Kidney (tissue), 13 donors: ENCODE measurements at regions not wholly inside any gene's neighbourhood (a gene's known extent, or its start where the extent isn't known, plus 50 kb on each side); places are given as distances from the start of the nearest gene placed in this dataset.

ENCODE experiments used
- DNase-seq, 5 donors: peaks; one replicate each; pipeline ENCODE4 v3.0.0-alpha.2; 2013 to 2020
- FAIRE-seq: peaks from 2 replicates; lab custom pipeline; 2012; peaks lifted over from hg19 to GRCh38; lab: Jason Lieb, UNC
- H3K27ac ChIP-seq, 2 donors: one replicate each; pipeline ENCODE4 v1.7.0; 2013; ENCODE audit warnings: low read depth in 2 of 2, low read length in 2 of 2, inconsistent platforms in 1 of 2
- H3K27me3 ChIP-seq: one replicate; pipeline ENCODE4 v1.7.1; 2013; ENCODE audit warnings: low read length, inconsistent platforms; ENCODE audit not compliant: control insufficient read depth, insufficient read depth
- H3K36me3 ChIP-seq, 3 donors: one replicate each; pipeline versions ENCODE4 v1.7.0 to v1.7.1; 2013; ENCODE audit warnings: low read length in 3 of 3, control low read depth in 1 of 3, inconsistent platforms in 1 of 3; ENCODE audit not compliant: insufficient read depth in 3 of 3, control insufficient read depth in 2 of 3
- H3K4me1 ChIP-seq, 3 donors: one replicate each; pipeline versions ENCODE4 v1.7.0 to v1.7.1; 2013; ENCODE audit warnings: low read length in 3 of 3, inconsistent platforms in 1 of 3, low read depth in 1 of 3; ENCODE audit not compliant: control insufficient read depth in 2 of 3, insufficient read depth in 2 of 3
- H3K4me3 ChIP-seq, 3 donors: one replicate each; pipeline versions ENCODE4 v1.7.0 to v1.8.1; 2013; ENCODE audit warnings: low read length in 3 of 3, control low read depth in 1 of 3, inconsistent platforms in 1 of 3
- H3K9ac ChIP-seq, 3 donors: one replicate each; pipeline versions ENCODE4 v1.7.0 to v1.7.1; 2013; ENCODE audit warnings: low read length in 3 of 3, control low read depth in 1 of 3, inconsistent platforms in 1 of 3
- H3K9me3 ChIP-seq, 3 donors: one replicate each; pipeline versions ENCODE4 v1.7.0 to v1.7.1; 2013; ENCODE audit warnings: low read length in 3 of 3, control low read depth in 1 of 3, inconsistent platforms in 1 of 3; ENCODE audit not compliant: control insufficient read depth in 2 of 3, insufficient read depth in 1 of 3
- CTCF ChIP-seq: IDR thresholded peaks from 3 replicates; pipeline ENCODE4 v1.5.1; 2012; ENCODE audit warnings: mild to moderate bottlenecking, moderate library complexity, borderline replicate concordance; ENCODE audit not compliant: insufficient read depth; ENCODE audit errors: extremely low read depth
- intact Hi-C: fragments of 100-400 bp; cut with DNase I; formaldehyde crosslinking; loops from one replicate; pipeline ENCODE4 v1.11.1; 2022
- donor health status: control.
- donor health status: control.
- donor health status: control.
- donor health status: control.
- donor health status: control.
- donor health status: DM: yes; HTN: yes; CAD: no.
- donor health status: Normal renal cell carcinoma (clear cell type).

GRCh38 chr12:5177096-5177495, 133.4 kb downstream of the KCNA5 start:
- TF ChIP-seq CTCF, result no peak
- FAIRE-seq, result no peak
- Histone ChIP-seq H3K27me3 (no peaks in the 10 kb centered on the region), H3K4me1 (no peaks in the 10 kb centered on the region), H3K4me3 (no peak overlapping the region), H3K9me3 (no peaks in the 10 kb centered on the region), H3K36me3 (no peaks in the 10 kb centered on the region), H3K9ac (no peak overlapping the region), H3K27ac (no peak overlapping the region)
- peak in 1 of 5 donors; percentile 19 for DNase-seq
- intact Hi-C loops, result no loop called here

GRCh38 chr12:5177731-5178130, 134.1 kb downstream of the KCNA5 start:
- TF ChIP-seq CTCF, result no peak
- Histone ChIP-seq H3K4me3 (no peak overlapping the region), H3K27me3 (no peaks in the 10 kb centered on the region), H3K9ac (no peak overlapping the region), H3K4me1 (no peaks in the 10 kb centered on the region), H3K27ac (no peak overlapping the region), H3K9me3 (no peaks in the 10 kb centered on the region), H3K36me3 (no peaks in the 10 kb centered on the region)
- no peak for FAIRE-seq
- DNase-seq, result no peak
- intact Hi-C loops, result no loop called here

GRCh38 chr12:5178571-5178970, 134.9 kb downstream of the KCNA5 start:
- DNase-seq (peak in 2 of 5 donors; percentile 10 to 39), FAIRE-seq (no peak)
- H3K27ac ChIP-seq, result peak overlapping the region in 1 of 2 donors; percentile 5
- H3K9me3 ChIP-seq, result no peaks in the 10 kb centered on the region
- no peak overlapping the region for H3K4me3 ChIP-seq
- no peaks in the 10 kb centered on the region for H3K36me3 ChIP-seq
- no peak overlapping the region for H3K9ac ChIP-seq
- no peaks in the 10 kb centered on the region for H3K4me1 ChIP-seq
- intact Hi-C loops, result no loop called here
- TF ChIP-seq CTCF, result no peak
- no peaks in the 10 kb centered on the region for H3K27me3 ChIP-seq

- no peak overlapping the region for H3K9ac ChIP-seq
- DNase-seq, result no peak
- H3K4me3 ChIP-seq, result no peak overlapping the region
- H3K27me3 ChIP-seq, result no peaks in the 10 kb centered on the region
- no peaks in the 10 kb centered on the region for H3K36me3 ChIP-seq
- no peak overlapping the region for H3K27ac ChIP-seq
- intact Hi-C loops, result no loop called here
- no peak for TF ChIP-seq CTCF
- FAIRE-seq, result no peak
- H3K4me1 ChIP-seq, result no peaks in the 10 kb centered on the region
- H3K9me3 ChIP-seq, result no peaks in the 10 kb centered on the region
These were observed 136.8 kb downstream of the KCNA5 start for GRCh38 chr12:5180496-5180895.
